IPS DF 6.9 (cell line): ENCODE measurements at regions not wholly inside any gene's neighbourhood (a gene's known extent, or its start where the extent isn't known, plus 50 kb on each side); places are given as distances from the start of the nearest gene placed in this dataset.
"Not testable (repeated sequence)": the region's sequence is repeated elsewhere in the genome, so short reads cannot be mapped to it uniquely, and the experiment has no call there.

ENCODE experiments used
- DNase-seq: peaks from one replicate; pipeline ENCODE4 v3.0.0-alpha.2; 2013; ENCODE audit warnings: low read depth, low spot score
- H3K27ac ChIP-seq: one replicate; pipeline ENCODE4 v1.5.1; 2013; ENCODE audit warnings: low read length, control low read depth
- H3K27me3 ChIP-seq: 2 replicates; pipeline ENCODE4 v1.6.1; 2013; ENCODE audit warnings: mild to moderate bottlenecking, low read length; ENCODE audit not compliant: control insufficient read depth, insufficient read depth
- H3K36me3 ChIP-seq: 2 replicates; pipeline ENCODE4 v1.6.1; 2013; ENCODE audit warnings: low read length; ENCODE audit not compliant: control insufficient read depth, insufficient read depth
- H3K4me1 ChIP-seq: 2 replicates; pipeline ENCODE4 v1.6.1; 2013; ENCODE audit warnings: low read length; ENCODE audit not compliant: control insufficient read depth, insufficient read depth
- H3K4me3 ChIP-seq: 2 replicates; pipeline ENCODE4 v1.5.1; 2013; ENCODE audit warnings: mild to moderate bottlenecking, low read length
- H3K9me3 ChIP-seq: 2 replicates; pipeline ENCODE4 v1.6.1; 2013; ENCODE audit warnings: low read length, inconsistent platforms; ENCODE audit not compliant: control insufficient read depth, insufficient read depth
- WGBS: extraction: QIAGEN DNeasy Blood & Tissue Kit; methylation state at CpG from one replicate; pipeline ENCODE4 v1.1.7; 2013; ENCODE audit warnings: mixed read lengths, missing lambda C conversion rate; ENCODE audit not compliant: insufficient read length, insufficient coverage; 5-methylcytosine and 5-hydroxymethylcytosine counted together

- H3K27ac ChIP-seq, H3K27me3 ChIP-seq, H3K36me3 ChIP-seq, H3K4me1 ChIP-seq, H3K9me3 ChIP-seq, DNase-seq, H3K4me3 ChIP-seq: not testable (repeated sequence)
- WGBS = no CpG with 5 or more reads among the region's 1 CpG
Observed at GRCh38 chr15:19888811-19889210, 652.8 kb downstream of the GOLGA6L6 start.

GRCh38 chr15:19844061-19844460 is 697.5 kb downstream of the GOLGA6L6 start:
- H3K4me3 ChIP-seq, DNase-seq: not testable (repeated sequence)
- no CpG with 5 or more reads among the region's 4 CpGs for WGBS

More at GRCh38 chr15:19844061-19844460, 697.5 kb downstream of the GOLGA6L6 start:
- H3K27me3 ChIP-seq, H3K36me3 ChIP-seq, H3K4me1 ChIP-seq, H3K27ac ChIP-seq, H3K9me3 ChIP-seq: not testable (repeated sequence)
